Tibial nerve (tissue), 4 donors: ENCODE measurements at regions not wholly inside any gene's neighbourhood (a gene's known extent, or its start where the extent isn't known, plus 50 kb on each side); places are given as distances from the start of the nearest gene placed in this dataset.

Source experiments
- DNase-seq, 2 donors: peaks; one replicate each; pipeline ENCODE4 v3.0.0-alpha.2; 2019; ENCODE audit warnings: low spot score in 2 of 2
- H3K27ac ChIP-seq, 4 donors: fragments of 200-600 bp; sonication (generic) in 3 of 4; one replicate each; pipeline ENCODE4 v1.5.1; 2017 to 2019; ENCODE audit warnings: mild to moderate bottlenecking in 1 of 4
- H3K27me3 ChIP-seq, 2 donors: fragments of 200-600 bp; sonication (generic) in 1 of 2; one replicate each; pipeline versions ENCODE4 v1.5.1 to v1.6.0; 2017 to 2019
- H3K36me3 ChIP-seq, 3 donors: fragments of 200-600 bp; sonication (generic); one replicate each; pipeline ENCODE4 v1.5.1; 2018 to 2019
- H3K4me1 ChIP-seq, 4 donors: fragments of 200-600 bp; sonication (generic) in 3 of 4; one replicate each; pipeline ENCODE4 v1.5.1; 2017 to 2019
- H3K4me3 ChIP-seq, 4 donors: fragments of 200-600 bp; sonication (generic) in 3 of 4; one replicate each; pipeline ENCODE4 v1.5.1; 2017 to 2019; ENCODE audit warnings: mild to moderate bottlenecking in 1 of 4, moderate library complexity in 1 of 4
- H3K9me3 ChIP-seq, 4 donors: fragments of 200-600 bp; sonication (generic) in 3 of 4; one replicate each; pipeline ENCODE4 v1.5.1; 2017 to 2019
- EP300 ChIP-seq, 2 donors: sonication (generic); formaldehyde crosslinking; IDR thresholded peaks; one replicate each; pipeline ENCODE4 v1.6.1; 2017; ENCODE audit warnings: antibody characterized with exemption in 2 of 2, mild to moderate bottlenecking in 1 of 2
- POLR2A ChIP-seq, 2 donors: fragments of 450-650 bp; IDR thresholded peaks; one replicate each; pipeline ENCODE4 v1.6.1; 2017; ENCODE audit warnings: antibody characterized with exemption in 2 of 2, mild to moderate bottlenecking in 2 of 2, moderate library complexity in 2 of 2
- WGBS, 2 donors: methylation state at CpG; one replicate each; pipeline ENCODE4 v1.1.5; 2018; 5-methylcytosine and 5-hydroxymethylcytosine counted together
- TF ChIP-seq, protein P1 (sequence below), 5 experiments: fragments of 200-600 bp in 3 of 5; fragments of 450-650 bp in 2 of 5; sonication (generic) in 3 of 5; IDR thresholded peaks; one replicate each; pipeline ENCODE4 v1.5.1; 2016 to 2019; ENCODE audit warnings: antibody characterized with exemption in 5 of 5, mild to moderate bottlenecking in 3 of 5, moderate library complexity in 2 of 5

DNA sequence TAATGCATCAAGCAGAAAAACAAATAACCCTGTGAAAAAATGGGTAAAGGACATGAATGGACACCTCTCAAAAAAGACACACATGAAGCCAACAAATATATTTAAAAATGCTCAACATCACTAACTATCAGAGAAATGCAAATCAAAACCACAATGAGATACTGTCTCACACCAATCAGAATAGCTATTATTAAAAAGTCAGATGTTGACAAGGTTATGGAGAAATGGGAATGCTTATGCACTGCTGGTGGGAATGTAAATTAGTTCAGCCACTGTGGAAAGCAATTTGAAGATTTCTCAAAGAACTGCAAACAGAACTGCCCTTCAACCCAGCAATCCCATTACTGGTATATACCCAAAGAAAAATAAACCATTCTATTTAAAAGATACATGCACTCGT is 86.6 kb upstream of the TNFSF4 start:
- no peak for DNase-seq
- H3K4me1 ChIP-seq, result no peaks in the 10 kb centered on the region
- TF ChIP-seq, protein P1, sequence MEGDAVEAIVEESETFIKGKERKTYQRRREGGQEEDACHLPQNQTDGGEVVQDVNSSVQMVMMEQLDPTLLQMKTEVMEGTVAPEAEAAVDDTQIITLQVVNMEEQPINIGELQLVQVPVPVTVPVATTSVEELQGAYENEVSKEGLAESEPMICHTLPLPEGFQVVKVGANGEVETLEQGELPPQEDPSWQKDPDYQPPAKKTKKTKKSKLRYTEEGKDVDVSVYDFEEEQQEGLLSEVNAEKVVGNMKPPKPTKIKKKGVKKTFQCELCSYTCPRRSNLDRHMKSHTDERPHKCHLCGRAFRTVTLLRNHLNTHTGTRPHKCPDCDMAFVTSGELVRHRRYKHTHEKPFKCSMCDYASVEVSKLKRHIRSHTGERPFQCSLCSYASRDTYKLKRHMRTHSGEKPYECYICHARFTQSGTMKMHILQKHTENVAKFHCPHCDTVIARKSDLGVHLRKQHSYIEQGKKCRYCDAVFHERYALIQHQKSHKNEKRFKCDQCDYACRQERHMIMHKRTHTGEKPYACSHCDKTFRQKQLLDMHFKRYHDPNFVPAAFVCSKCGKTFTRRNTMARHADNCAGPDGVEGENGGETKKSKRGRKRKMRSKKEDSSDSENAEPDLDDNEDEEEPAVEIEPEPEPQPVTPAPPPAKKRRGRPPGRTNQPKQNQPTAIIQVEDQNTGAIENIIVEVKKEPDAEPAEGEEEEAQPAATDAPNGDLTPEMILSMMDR (IDR thresholded peaks at IDR 0.05), result no peak
- TF ChIP-seq POLR2A (IDR thresholded peaks at IDR 0.05), result no peak
- TF ChIP-seq EP300 (IDR thresholded peaks at IDR 0.05), result no peak
- H3K27ac ChIP-seq, result no peak overlapping the region
- H3K36me3 ChIP-seq, result no peaks in the 10 kb centered on the region
- H3K4me3 ChIP-seq, result no peak overlapping the region
- H3K9me3 ChIP-seq, result peaks cover 0 to 4% (median 0%) of the 10 kb centered on the region in 4 donors
- WGBS, 2 donors, result 78% methylated on average over 1 of the region's 1 CpG
- H3K27me3 ChIP-seq, result no peaks in the 10 kb centered on the region

DNA sequence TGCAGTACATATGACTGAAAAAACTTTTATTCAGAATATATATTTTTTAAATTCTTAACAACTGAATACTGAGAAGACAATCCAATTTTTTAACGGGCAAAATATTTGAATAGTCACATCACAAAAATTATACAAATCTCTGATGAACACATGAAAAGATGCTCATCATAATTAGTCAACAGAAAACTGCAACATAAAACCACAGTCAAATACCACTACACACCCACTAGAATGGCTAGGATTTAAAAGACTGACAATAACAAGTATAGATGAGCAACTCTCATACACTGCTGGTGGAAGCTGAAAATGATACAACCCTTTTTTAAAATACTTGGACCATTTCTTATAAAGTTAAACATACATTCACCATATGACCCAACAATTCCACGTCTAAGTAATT is 87.7 kb upstream of the TNFSF4 start:
- DNase-seq, result no peak
- Histone ChIP-seq H3K36me3 (no peaks in the 10 kb centered on the region), H3K4me3 (no peak overlapping the region), H3K27me3 (no peaks in the 10 kb centered on the region), H3K9me3 (no peaks in the 10 kb centered on the region), H3K27ac (no peak overlapping the region), H3K4me1 (no peaks in the 10 kb centered on the region)
- TF ChIP-seq POLR2A (IDR thresholded peaks at IDR 0.05), result no peak
- TF ChIP-seq, protein P1 (IDR thresholded peaks at IDR 0.05), result no peak
- no peak for TF ChIP-seq EP300 (IDR thresholded peaks at IDR 0.05)
- WGBS, 2 donors, result 49 to 64% methylated on average over 2 of the region's 2 CpGs

DNA sequence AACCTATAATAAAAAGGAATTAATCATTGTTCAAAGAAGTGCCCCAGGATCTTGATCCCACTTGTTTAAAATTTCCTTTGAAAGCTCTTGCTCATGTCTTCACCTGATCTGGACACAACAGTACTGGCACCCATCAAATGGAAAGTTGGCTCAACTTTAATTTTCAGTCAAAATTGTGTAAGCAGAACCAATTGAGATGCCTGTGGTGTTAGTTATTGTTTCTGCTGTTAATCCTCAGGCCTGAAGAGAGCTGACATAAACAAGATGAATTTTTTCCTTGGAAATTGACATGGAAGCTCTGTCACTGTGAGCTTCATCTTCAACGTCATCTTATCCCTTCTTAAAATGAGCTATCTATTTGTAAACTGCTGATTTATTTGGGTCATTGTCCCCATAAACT is 88.3 kb upstream of the TNFSF4 start:
- H3K9me3 ChIP-seq, result no peaks in the 10 kb centered on the region
- DNase-seq, result no peak
- no peaks in the 10 kb centered on the region for H3K36me3 ChIP-seq
- 84 to 91% methylated on average over 1 of the region's 1 CpG for WGBS, 2 donors
- H3K4me3 ChIP-seq, result no peak overlapping the region
- H3K27ac ChIP-seq, result no peak overlapping the region
- TF ChIP-seq POLR2A (IDR thresholded peaks at IDR 0.05) (no peak), EP300 (IDR thresholded peaks at IDR 0.05) (no peak)
- H3K27me3 ChIP-seq, result no peaks in the 10 kb centered on the region
- H3K4me1 ChIP-seq, result no peaks in the 10 kb centered on the region

DNA sequence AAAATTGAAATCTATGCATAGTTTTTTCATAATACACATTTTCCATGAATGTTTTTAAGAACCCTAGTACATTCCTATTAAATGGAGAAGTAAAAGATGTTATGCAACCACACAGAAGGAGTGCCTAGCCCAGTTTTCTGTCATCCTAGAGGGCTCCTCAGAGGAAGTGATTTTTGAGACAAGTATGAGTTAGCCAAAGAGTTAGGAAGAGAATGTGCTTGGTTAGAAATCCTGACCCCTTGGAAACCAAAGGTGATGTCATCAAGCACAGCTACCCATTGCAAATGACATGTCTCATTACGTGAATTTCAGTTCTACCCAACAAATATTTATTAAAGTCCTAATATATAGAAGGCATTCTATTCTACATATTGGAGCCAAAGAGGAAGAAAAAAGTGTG is 88.9 kb upstream of the TNFSF4 start:
- Histone ChIP-seq H3K4me3 (no peak overlapping the region), H3K36me3 (no peaks in the 10 kb centered on the region), H3K27me3 (no peaks in the 10 kb centered on the region), H3K4me1 (no peaks in the 10 kb centered on the region), H3K27ac (no peak overlapping the region), H3K9me3 (no peaks in the 10 kb centered on the region)
- TF ChIP-seq, protein P1 (IDR thresholded peaks at IDR 0.05), result no peak
- TF ChIP-seq POLR2A (IDR thresholded peaks at IDR 0.05) (no peak), EP300 (IDR thresholded peaks at IDR 0.05) (no peak)
- 62 to 82% methylated on average over 1 of the region's 1 CpG for WGBS, 2 donors
- DNase-seq, result no peak

DNA sequence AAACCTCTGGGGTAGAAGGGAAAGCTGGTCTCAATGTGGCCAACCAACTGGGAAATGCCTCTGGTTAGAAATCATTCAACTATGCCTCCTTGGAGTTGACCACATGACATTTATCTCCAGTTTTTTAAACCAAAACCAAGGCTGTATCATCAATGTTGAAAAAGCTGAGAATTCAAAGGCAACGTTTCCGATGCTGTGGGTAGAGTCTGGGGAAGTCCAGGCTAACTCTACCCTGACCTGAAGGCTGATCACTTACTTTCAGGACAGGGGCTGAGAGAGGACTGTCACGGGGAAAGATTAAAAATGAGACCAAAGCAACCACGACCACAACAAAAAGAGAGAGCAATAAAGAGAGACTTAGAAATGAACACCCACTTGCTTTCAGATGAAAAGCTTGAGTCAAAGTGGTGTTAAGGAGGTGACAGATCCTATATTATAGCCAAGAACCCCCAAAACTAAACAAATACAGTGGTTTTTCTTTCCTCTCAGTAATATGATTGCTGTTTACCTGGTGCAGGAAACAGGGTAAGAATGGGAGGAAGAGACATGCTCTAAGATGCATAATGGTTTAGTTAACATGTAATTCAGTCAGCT is 90.8 kb upstream of the TNFSF4 start:
- whole genome bisulfite sequencing, 2 donors, result 66% methylated on average over 4 of the region's 4 CpGs
- DNase-seq, result no peak
- TF ChIP-seq POLR2A (IDR thresholded peaks at IDR 0.05), result no peak
- TF ChIP-seq, protein P1 (IDR thresholded peaks at IDR 0.05), result no peak
- TF ChIP-seq EP300 (IDR thresholded peaks at IDR 0.05), result no peak
- H3K4me1 ChIP-seq, result no peaks in the 10 kb centered on the region
- no peak overlapping the region for H3K4me3 ChIP-seq
- no peaks in the 10 kb centered on the region for H3K27me3 ChIP-seq
- no peak overlapping the region for H3K27ac ChIP-seq
- no peaks in the 10 kb centered on the region for H3K36me3 ChIP-seq
- H3K9me3 ChIP-seq, result no peaks in the 10 kb centered on the region
